HG03520 (cell line): ENCODE measurements at regions not wholly inside any gene's neighbourhood (a gene's known extent, or its start where the extent isn't known, plus 50 kb on each side); places are given as distances from the start of the nearest gene placed in this dataset.
"Not testable (repeated sequence)": the region's sequence is repeated elsewhere in the genome, so short reads cannot be mapped to it uniquely, and the experiment has no call there.

Experiments used
- ATAC-seq: cut with Tn5 transposase; IDR thresholded peaks from one replicate; pipeline ENCODE4 v1.9.1; 2021; ENCODE audit warnings: mild to moderate bottlenecking, moderate library complexity; ENCODE audit not compliant: unreplicated experiment

DNA sequence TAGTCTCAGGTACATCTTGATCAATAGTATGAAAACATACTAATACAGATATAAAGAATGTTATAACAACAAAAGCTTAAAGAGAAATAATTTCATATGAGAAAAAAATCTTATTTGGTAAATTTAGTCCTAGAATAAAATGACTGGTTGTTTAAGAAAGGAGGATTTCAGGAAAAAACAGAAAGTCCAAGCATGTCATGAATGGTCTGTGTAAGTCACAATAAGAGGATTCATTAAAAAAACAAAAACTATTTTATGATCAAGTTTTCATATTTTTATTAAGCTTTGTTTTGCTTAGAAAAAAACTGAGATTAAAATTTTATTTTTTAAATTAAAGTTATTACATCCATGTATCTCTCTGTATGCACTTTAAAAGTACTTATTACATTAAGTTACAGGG lies 353.9 kb upstream of the SPHKAP start:
- no peak for ATAC-seq

DNA sequence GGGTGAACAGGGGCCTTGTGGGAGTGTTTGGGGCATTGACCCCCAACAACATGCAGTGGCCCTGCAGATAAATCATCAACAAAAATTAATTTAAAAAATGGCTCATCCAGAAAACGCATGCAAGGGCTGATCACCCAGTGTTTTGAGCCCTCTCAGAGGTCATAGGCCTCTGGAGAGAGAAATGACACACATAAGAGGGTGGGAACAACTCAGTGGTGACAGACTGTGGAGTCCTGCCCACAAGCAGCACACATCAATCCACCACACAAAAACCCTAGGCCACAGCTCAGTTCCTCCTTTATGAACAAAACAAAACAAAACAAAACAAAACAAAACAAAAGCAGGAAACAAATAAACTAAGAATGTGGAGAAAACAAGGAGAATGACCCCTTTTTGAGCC lies 351.7 kb upstream of the SPHKAP start:
- ATAC-seq = no peak

DNA sequence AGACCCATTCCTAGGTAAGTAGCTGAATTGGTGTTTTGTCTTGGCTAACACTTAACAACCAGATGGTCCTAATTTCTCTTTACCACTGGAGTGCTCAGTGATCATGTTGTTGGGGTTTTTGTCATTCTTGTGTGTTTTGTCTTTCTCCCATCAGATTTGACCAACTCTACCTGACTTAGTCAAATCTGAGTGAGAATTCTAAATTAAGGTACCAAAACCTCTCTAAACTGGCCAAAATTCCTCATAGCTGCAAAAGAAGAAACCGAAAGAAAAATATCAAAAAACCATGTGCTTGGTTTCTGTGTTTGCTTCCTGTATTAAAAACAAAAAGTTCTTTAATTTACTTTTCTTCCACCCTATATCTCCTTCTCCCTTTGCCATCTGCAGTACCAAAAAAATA lies 350.7 kb upstream of the SPHKAP start:
- no peak for ATAC-seq

DNA sequence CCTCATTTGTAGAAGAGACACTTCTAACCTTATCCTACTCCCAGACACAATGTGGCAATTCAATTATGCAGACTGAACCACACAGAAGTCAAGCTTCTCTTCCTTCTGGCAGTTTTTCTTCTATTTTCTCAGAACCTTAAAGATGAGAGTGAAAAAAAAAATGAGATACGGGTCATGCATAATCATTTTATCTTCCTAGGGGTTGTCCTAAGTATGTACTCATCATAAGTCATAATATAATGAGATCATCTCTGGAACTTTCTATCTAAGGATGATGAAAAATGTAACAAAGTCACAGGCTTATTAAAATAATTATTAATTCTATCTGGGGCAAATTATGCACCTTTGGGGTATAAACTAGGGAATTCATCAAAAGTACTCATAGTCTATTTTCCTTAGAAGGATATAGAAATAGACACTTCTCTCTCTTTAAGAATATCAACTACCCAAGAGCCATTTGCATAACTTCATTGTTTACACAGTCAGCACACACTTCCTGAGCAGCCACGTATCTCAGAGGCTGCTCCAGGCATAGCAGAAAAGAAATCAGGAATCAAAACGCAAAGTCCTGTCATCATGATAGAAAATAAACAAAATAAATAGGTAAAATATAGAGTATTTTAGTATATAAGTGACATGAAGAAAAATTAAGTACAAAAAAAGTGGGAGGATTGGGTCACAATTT lies 345.9 kb upstream of the SPHKAP start:
- no peak for ATAC-seq

DNA sequence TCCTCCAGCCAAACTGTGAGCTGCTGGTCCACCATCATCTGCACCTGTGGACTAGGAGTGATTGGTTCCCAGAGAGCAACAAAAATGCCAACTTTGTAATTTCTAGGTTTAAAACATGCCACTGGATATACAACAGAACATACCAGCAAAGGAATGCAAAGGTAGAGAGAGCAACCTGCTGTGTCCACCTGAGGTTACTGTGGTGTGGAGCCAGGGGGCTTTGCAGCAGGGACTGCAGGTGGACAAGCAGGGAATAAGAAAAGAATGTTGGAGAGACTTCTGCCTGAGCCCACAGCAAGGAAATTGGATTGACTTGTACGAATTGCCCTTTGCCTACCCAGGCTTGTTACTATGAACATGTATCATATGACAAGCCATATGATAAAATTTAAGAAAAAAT lies 345.2 kb upstream of the SPHKAP start:
- no peak for ATAC-seq

DNA sequence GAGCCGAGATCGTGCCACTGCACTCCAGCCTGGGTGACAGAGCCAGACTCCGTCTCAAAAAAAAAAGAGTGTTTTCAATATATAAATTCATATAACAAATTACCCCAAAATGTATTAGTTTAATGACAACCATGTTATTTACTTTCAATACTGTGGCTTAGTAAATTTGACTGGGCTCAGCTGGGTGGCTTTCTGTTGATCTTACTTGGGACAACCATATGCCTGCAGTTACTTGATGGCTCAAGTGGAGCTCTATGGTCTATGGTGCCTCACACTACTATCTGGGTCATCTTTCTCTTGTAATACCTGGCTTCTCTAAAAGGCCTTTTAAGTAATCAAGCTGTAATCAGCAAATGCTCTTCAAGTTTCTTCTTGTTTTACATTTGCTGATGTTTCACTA lies 341.5 kb upstream of the SPHKAP start:
- no peak for ATAC-seq

DNA sequence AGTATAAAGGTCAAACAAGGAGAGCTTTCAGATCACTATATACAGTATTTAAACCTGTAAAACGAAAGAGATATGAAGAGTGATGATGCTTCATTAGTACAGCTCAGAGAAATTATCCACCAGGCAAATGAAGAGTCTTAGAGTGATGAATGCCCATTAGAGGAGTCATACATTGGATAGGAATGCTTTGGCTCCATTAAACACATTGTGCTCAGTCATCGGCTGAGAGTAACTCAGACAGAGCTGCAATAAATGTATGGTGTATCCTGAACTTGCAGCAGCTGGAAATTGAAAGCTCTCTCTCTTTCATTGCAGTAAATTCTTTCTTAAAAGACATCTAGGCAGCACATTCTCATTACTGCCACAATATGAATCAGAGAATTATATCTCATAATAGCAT lies 340.8 kb upstream of the SPHKAP start:
- no peak for ATAC-seq

DNA sequence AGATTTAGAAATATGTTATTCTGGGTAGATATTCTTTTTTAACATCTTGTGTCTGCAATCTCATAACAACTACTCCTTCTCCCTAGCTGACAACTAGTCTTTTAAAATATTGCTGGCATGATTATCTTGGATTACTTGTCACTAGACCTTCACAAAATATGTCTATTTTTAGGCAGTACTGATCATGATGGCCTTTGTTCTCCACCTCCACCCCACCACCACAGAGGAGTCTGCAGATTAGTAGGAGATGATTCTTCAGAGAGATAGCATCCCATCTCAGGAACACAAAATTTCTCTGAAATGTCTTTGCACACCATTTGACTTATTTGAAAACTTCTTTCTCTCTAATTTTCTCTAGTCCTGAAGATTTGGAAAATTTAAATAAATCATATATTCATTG lies 338.1 kb upstream of the SPHKAP start:
- no peak for ATAC-seq

DNA sequence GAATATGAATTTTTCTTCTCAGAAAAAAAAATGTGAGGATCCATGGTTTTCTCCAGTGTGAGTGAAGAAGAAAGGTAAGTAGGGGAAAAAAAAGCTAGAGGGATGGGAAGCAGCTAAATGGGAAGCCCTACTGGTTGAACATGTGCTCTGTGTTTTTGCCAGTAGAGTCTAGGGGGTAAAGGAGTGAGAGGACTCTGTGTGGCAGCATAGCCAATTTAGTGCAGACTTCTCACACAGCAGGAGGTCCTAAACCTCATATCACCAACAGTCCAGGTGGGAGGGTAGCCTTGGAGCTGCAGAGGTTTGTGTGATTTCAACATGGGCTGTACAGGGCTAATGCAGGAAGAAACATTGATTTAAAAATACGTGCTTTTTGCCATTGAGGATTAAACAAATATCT lies 334.5 kb upstream of the SPHKAP start:
- ATAC-seq = no peak

DNA sequence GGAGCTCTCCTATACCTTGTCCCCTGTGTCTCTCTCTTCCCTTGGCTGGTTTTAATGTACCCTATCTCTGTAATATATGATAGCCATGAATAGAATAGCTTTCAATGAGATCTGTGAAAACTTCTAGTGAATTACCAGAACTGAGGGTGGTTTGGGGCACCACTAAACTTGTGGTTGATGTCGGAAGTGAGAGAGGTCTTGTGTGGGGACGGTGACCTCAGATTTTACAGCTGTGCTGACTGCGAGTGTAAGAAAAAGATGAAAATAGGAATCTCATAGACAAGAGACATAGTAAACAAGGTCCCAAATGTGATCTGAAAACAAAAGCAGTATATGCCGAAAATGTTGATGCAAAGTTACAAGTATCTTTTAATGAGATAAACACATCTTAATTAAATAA lies 332.0 kb upstream of the SPHKAP start:
- not testable (repeated sequence) for ATAC-seq

DNA sequence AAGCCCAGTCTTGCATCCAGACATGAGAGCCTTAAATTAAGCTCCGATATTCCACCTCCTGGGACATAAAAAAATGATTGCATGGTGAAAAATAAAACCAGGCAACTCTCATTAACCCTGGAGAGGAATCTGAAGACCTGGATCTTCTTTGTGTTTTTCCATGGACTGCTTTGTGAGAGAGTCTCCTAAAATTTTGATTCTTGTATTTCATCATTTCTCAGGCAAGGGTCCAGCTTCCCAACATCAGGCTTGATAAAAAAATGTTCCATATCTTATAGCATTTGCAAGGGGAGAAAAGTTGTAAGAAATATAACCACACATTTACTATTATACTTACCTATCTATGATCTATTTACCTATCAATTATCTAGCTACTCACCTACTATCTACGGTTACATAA lies 327.5 kb upstream of the SPHKAP start:
- ATAC-seq = no peak

DNA sequence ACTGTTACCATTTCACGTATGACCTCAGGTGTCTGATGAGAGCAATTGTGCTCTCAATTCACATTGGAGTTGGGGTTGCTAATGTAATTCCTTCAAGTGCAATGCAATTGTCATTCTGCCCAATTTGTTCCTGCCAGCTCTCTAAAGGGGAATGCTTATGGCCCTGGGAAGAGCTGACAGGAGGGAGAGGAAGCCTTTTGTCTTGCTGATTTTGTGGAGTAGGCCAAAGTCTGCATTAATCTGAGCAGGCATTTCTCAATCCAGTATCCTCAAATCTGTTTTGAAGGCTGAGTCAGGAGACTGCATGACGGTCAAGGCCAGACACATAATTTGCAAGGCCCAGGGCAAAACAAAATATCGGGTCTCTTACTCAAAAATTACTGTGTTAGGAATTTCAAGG lies 326.4 kb upstream of the SPHKAP start:
- no peak for ATAC-seq

DNA sequence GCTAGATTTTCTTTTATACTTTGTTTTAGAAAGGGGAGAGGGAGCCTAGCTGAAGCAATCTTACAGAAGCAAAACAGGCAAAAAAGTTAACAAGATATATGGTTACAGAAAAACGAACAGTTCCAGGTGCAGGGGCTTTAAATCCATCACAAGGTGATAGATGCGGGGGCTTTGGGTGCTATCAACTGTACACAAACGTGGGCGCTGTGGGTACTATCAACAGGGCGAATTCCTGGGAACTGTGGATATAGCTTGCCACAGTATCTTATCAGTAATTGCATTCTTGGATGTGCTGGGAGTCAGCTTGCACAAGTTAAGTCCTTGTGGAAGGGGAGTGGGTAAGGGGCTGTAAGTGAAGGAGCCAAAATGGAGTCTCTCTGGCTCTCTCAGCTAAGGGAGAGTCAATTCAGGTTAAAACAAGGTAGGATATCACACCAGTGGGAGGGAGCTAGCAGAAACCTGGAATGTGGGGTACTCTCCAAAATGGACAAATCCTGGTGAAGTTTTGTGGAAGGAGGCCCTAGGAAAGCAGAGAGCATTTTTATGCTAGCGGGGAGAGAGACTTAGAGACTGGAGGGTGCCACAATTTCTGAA lies 325.8 kb upstream of the SPHKAP start:
- ATAC-seq = no peak

DNA sequence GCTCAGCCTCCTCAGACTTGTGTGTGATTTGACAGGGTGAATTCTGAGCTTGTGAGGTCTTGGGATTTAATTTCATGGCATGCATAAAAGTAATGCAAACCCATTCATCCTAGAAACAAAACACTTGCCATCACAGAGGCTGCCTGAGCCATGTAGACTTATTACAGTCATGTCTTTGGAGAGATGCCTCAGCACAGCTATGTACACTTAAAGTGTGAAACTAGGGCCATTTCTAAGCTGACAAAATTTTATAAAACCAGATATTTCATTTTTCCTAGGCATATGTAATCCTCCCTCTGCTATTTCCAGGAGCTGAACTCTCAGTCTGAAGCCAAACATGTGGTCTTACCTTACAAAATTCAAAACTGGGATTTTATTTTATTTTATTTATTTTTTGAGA lies 322.2 kb upstream of the SPHKAP start:
- ATAC-seq = no peak

DNA sequence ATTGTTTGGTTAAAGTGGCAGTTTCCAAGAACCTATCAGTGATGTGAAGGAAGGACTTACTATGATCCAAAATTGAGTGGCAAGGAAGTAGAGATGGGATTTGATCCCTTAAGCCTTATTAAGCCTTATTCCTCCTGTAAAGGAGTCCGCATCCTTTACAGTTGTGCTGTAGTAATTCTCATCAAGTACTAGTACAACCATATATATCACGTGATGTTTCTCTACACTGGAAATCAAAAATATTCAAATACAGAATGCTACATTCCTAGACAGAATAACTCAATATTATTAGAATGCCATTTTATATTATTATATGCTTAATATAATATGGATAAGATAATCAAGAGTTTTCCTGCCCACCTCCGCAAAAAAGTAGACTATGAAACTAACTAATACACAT lies 312.4 kb upstream of the SPHKAP start:
- no peak for ATAC-seq

DNA sequence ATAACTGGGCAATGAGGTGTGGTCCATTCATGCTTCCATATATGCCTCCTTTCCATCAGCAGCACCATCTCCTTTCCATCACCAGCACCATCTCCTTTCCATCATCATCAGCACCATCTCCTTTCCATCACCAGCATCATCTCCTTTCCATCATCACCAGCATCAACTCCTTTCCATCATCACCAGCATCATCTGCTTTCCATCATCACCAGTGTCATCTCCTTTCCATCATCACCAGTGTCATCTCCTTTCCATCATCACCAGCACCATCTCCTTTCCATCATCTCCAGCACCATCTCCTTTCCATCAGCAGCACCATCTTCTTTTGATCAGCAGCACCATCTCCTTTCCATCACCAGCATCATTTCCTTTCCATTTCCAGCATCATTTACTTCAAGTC lies 297.5 kb upstream of the SPHKAP start:
- no peak for ATAC-seq

DNA sequence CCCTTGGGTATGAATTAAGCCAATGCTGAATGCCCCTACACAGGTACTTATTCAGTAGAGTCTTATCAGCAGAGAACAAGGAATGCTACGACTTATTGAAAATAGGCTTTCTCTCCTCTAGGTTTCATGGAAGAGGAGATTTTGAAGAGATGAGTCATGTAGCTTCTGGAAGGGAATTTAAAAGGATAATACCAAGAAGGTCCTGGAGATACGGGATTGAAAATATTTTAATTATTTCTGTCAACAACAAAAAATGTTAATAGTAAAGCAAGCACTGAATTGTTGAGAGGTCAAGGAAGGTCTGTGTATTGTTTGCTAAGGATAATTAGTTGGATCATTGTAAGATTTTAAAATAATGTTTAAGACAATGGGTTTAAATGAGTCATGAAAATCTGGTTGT lies 293.0 kb upstream of the SPHKAP start:
- no peak for ATAC-seq

DNA sequence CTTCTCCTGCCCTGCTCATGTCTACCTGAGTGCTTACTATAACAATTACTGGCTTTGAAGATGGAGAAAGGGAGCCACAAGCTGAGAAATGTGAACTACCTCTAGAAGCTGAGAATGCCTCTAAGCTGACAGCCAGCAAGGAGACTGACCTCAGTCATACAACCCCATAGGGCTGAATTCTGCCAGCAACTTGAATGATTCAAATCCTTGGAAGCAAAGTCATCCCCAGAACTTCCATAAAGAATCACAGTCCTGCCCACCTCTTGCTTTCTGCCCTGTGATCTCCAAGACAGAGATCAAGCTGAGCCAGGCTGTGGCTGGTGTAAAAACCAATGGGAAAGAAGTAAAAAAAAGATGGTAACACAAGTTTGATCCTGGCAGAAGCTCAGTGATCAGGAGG lies 288.2 kb upstream of the SPHKAP start:
- ATAC-seq = no peak

DNA sequence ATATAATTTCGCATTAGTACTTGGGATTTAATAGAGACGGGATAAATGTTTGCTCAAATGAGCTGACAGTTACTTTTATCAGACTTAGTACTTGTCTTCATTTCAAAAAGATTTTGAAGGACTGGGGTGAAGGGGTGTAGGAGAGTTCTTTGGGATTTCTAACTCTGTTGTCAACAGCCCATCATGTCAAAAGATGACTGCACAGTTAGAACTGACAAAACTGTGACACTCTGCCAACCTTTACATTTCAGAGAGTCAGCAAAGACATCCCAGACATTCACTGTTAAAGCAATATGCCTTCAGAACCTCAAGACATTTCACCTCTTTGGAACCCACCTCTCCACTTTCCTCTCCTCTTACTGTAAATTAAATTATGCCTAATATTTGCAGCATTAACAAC lies 285.4 kb upstream of the SPHKAP start:
- ATAC-seq = no peak

DNA sequence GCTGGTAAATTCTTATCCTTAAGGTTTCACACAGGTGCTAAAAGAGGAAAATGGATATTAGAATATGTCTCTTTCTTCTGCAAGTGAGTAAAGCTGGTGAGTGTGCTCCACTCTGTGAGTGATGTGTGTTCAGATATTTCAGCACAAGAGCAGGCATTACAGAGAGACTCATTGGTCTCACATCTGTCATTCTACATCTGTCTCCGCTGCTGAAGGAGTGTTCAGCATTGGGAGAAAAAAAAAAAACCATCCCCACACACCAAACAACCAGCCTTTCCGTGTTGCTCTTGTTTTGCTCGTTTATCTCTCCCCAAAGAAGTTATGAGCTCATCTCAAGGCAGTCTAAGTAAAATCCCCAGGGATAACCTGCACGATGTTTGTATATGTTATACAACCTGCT lies 283.9 kb upstream of the SPHKAP start:
- no peak for ATAC-seq

DNA sequence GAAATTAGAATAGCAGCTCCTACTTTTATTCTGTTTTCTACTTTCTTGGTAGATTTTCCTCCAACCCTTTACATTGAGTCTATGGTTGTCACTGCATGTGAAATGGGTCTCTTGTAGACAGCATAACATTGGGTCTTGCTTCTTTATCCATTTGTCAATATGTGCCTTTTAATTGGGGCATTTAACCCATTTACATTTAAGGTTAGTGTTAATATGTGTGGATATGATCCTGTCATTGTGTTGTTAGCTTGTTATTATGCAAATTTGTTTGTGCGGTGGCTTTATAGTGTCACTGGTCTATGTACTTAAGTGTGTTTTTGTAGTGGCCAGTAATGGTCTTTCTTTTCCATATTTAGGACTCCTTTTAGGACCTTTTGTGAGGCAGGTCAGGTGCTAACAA lies 276.9 kb upstream of the SPHKAP start:
- no peak for ATAC-seq

DNA sequence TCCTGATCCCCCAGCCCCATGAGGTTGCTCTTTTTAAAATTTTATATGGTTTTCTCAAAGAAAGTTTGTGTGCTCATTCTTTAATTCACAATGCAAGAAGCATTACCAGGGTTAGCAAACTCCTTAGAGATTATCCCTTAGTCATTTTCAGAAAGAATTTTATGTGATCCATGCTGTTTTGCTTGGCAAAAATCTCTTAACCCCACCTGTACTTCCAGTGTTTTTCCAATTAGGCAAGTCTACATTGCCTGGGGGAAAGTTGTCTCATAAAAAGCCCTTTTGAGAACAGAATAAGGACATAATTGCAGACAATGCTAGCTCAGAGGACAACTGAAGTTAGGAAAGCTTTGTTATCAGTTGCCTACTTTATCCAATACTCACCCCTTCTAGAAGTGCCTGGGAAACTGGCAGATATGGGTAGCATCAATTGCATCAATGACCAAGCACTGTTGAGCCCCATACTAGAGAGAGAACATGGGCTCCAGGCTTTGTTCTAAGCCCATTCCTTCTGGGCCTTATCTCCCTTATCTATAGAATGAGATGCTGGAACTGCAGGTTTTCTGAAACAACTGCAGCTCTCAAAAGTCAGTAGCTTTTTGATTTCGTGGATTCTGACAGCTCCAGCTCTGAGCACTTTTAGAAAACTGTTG lies 265.9 kb upstream of the SPHKAP start:
- no peak for ATAC-seq

DNA sequence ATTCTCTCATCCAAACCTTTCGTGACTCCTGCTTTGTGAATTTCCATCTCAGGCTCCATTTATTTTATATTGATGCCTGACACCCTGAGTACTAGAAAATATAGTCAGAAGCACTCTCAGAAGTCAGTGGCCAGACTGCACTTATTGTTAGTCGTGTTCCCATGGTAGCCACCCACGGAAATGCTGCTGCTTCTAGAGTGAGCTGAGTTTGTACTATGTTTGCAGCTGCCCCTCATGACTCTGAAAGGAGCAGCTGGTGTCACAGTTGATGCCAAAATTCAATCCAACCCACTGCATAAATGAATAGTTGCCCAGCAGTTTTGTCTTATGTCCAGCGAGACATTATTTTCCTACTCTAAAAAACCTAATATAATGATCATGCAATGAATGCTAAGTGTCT lies 265.2 kb upstream of the SPHKAP start:
- no peak for ATAC-seq
